ENCODE measurements at regions not wholly inside any gene's neighbourhood (a gene's known extent, or its start where the extent isn't known, plus 50 kb on each side); places are given as distances from the start of the nearest gene placed in this dataset.

- Histone ChIP-seq H3K27ac (ENCODE audit: poor library complexity, severe bottlenecking) (no peak overlapping the region), H3K27me3 (ENCODE audit: insufficient read depth, poor library complexity, severe bottlenecking) (no peaks in the 10 kb centered on the region), H3K36me3 (ENCODE audit: low read depth) (no peaks in the 10 kb centered on the region), H3K4me1 (ENCODE audit: insufficient read depth, poor library complexity, severe bottlenecking) (peaks cover 9% of the 10 kb centered on the region), H3K9me3 (ENCODE audit: severe bottlenecking) (no peaks in the 10 kb centered on the region), H3K4me3 (ENCODE audit: severe bottlenecking) (no peak overlapping the region)
- peak; percentile 30 for TF ChIP-seq CTCF (IDR thresholded peaks at IDR 0.05; ENCODE audit: poor library complexity, severe bottlenecking)
- no peak for DNase-seq (ENCODE audit: low spot score)
- ATAC-seq (ENCODE audit: low read depth) = no peak
These were observed 596.0 kb downstream of the NTRK3 start for GRCh38 chr15:87660251-87661129.

DNA sequence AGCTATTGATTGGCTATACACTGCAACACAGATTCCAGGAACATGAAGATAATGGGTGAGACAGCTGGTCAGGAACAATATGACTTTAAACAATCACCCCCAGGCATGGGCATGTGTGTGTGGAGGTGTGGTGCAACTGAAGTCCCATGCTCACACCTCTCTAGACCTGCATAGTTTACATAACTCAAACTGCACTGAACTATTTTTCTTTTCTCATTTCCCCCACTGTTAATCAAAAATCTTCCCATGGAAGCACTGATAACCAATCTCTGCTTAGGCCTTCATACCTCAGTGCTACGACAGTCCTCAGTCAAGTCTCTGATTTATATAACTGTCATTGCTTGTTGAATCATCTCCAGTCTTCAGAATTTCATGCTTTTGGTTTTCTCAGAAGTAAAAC is 600.2 kb downstream of the NTRK3 start:
- DNase-seq (ENCODE audit: low spot score) = no peak
- H3K9me3 ChIP-seq (ENCODE audit: severe bottlenecking) = no peaks in the 10 kb centered on the region

GRCh38 chr15:87653646-87654045 is 602.9 kb downstream of the NTRK3 start:
- ATAC-seq (ENCODE audit: low read depth) (no peak), DNase-seq (ENCODE audit: low spot score) (no peak)
- no peaks in the 10 kb centered on the region for H3K27me3 ChIP-seq (ENCODE audit: insufficient read depth, poor library complexity, severe bottlenecking)
- H3K4me1 ChIP-seq (ENCODE audit: insufficient read depth, poor library complexity, severe bottlenecking) = no peaks in the 10 kb centered on the region
- H3K9me3 ChIP-seq (ENCODE audit: severe bottlenecking) = no peaks in the 10 kb centered on the region
- H3K4me3 ChIP-seq (ENCODE audit: severe bottlenecking) = no peak overlapping the region
- no peak for TF ChIP-seq CTCF (IDR thresholded peaks at IDR 0.05; ENCODE audit: poor library complexity, severe bottlenecking)
- H3K27ac ChIP-seq (ENCODE audit: poor library complexity, severe bottlenecking) = no peak overlapping the region
- no peaks in the 10 kb centered on the region for H3K36me3 ChIP-seq (ENCODE audit: low read depth)

More for the DNA sequence above, 600.2 kb downstream of the NTRK3 start:
- no peak overlapping the region for H3K4me3 ChIP-seq (ENCODE audit: severe bottlenecking)
- peak; percentile 41; the same call in 1 of the 3 replicates for ATAC-seq (ENCODE audit: low read depth)
- TF ChIP-seq CTCF (IDR thresholded peaks at IDR 0.05; ENCODE audit: poor library complexity, severe bottlenecking) = no peak
- no peak overlapping the region for H3K27ac ChIP-seq (ENCODE audit: poor library complexity, severe bottlenecking)
- peaks cover 4% of the 10 kb centered on the region for H3K4me1 ChIP-seq (ENCODE audit: insufficient read depth, poor library complexity, severe bottlenecking)
- no peaks in the 10 kb centered on the region for H3K36me3 ChIP-seq (ENCODE audit: low read depth)
- no peaks in the 10 kb centered on the region for H3K27me3 ChIP-seq (ENCODE audit: insufficient read depth, poor library complexity, severe bottlenecking)

DNA sequence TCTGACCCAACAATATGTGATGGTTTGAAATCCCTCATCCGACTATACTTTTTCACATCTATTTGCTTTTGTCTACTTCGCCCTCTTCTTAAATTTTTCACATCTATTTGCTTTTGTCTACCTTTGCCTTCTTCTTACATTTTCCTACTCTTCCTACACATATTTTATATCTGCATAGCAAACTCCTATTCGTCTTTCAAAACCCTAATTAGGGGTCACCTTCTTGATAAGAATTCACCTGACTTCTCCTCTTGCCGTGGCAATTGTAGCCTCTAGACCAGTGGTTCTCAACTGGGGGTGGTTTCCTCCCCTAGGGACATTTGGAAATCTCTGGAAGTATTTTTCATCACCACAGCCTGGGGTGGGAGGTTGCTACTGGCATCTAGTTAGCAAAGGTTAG is 607.4 kb downstream of the NTRK3 start:
- Histone ChIP-seq H3K27me3 (ENCODE audit: insufficient read depth, poor library complexity, severe bottlenecking) (no peaks in the 10 kb centered on the region), H3K9me3 (ENCODE audit: severe bottlenecking) (no peaks in the 10 kb centered on the region), H3K36me3 (ENCODE audit: low read depth) (no peaks in the 10 kb centered on the region), H3K4me3 (ENCODE audit: severe bottlenecking) (no peak overlapping the region), H3K27ac (ENCODE audit: poor library complexity, severe bottlenecking) (no peak overlapping the region), H3K4me1 (ENCODE audit: insufficient read depth, poor library complexity, severe bottlenecking) (no peaks in the 10 kb centered on the region)
- ATAC-seq (ENCODE audit: low read depth) (no peak), DNase-seq (ENCODE audit: low spot score) (no peak)
- no peak for TF ChIP-seq CTCF (IDR thresholded peaks at IDR 0.05; ENCODE audit: poor library complexity, severe bottlenecking)

DNA sequence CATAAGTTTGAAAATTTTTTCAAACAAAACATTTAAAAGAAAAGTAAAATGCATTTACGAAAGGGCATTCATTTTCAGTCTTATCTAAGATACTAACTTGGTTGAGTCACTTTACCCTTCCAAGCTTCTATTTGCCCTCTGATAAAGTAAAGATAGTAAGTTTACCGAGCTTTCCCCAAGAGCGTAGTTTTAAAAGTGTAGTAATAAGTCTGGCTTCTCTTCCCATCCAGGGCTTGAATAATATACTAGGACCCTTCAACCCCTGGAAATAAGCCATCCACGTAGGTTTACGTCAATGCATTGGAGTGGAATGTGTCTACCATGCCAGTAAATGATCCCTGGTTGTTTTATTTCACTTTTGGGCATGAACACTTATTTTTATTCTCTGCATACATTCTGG is 608.3 kb downstream of the NTRK3 start:
- Histone ChIP-seq H3K27ac (ENCODE audit: poor library complexity, severe bottlenecking) (no peak overlapping the region), H3K4me3 (ENCODE audit: severe bottlenecking) (no peak overlapping the region), H3K4me1 (ENCODE audit: insufficient read depth, poor library complexity, severe bottlenecking) (no peaks in the 10 kb centered on the region), H3K9me3 (ENCODE audit: severe bottlenecking) (no peaks in the 10 kb centered on the region), H3K36me3 (ENCODE audit: low read depth) (no peaks in the 10 kb centered on the region), H3K27me3 (ENCODE audit: insufficient read depth, poor library complexity, severe bottlenecking) (no peaks in the 10 kb centered on the region)
- DNase-seq (ENCODE audit: low spot score) (no peak), ATAC-seq (ENCODE audit: low read depth) (no peak)
- TF ChIP-seq CTCF (IDR thresholded peaks at IDR 0.05; ENCODE audit: poor library complexity, severe bottlenecking) = no peak

Data from RWPE2 (cell line).